NB4 (cell line): ENCODE measurements at regions not wholly inside any gene's neighbourhood (a gene's known extent, or its start where the extent isn't known, plus 50 kb on each side); places are given as distances from the start of the nearest gene placed in this dataset.

Source experiments
- DNase-seq: peaks from one replicate; pipeline ENCODE4 v3.0.0; 2010; ENCODE audit warnings: low read depth
- H3K4me3 ChIP-seq: one replicate; pipeline ENCODE4 v1.5.1; 2011; ENCODE audit warnings: mild to moderate bottlenecking, low read depth, low read length, moderate library complexity
- CTCF ChIP-seq: IDR thresholded peaks from one replicate; pipeline ENCODE4 v1.5.1; 2012; ENCODE audit warnings: low read depth, low read length
- MAX ChIP-seq: IDR thresholded peaks from 2 replicates; pipeline ENCODE4 v1.6.1; 2011; ENCODE audit warnings: low read depth, low read length
- MYC ChIP-seq: IDR thresholded peaks from 2 replicates; pipeline ENCODE4 v1.6.1; 2011; ENCODE audit warnings: low read depth, low read length
- POLR2A ChIP-seq: IDR thresholded peaks from 2 replicates; pipeline ENCODE4 v1.6.1; 2011; ENCODE audit warnings: mild to moderate bottlenecking; ENCODE audit not compliant: insufficient read length; ENCODE audit errors: extremely low read depth

- no peak overlapping the region for H3K4me3 ChIP-seq
- no peak for DNase-seq
- TF ChIP-seq POLR2A (no peak), CTCF (no peak)
Observed at GRCh38 chr4:89397441-89397840, 89.8 kb upstream of the GPRIN3 start.

- H3K4me3 ChIP-seq = no peak overlapping the region
- no peak for DNase-seq
- TF ChIP-seq POLR2A = no peak
- TF ChIP-seq MYC = no peak
Observed at GRCh38 chr4:89382439-89382838, 74.8 kb upstream of the GPRIN3 start.

- no peak for DNase-seq
- TF ChIP-seq CTCF = no peak
- TF ChIP-seq MAX = no peak
- no peak for TF ChIP-seq POLR2A
- TF ChIP-seq MYC = no peak
- H3K4me3 ChIP-seq = no peak overlapping the region
Observed at GRCh38 chr4:89380980-89381379, 73.4 kb upstream of the GPRIN3 start.

GRCh38 chr4:89379511-89380044 lies 72.0 kb upstream of the GPRIN3 start:
- no peak for DNase-seq
- TF ChIP-seq POLR2A (no peak), MAX (no peak), MYC (no peak), CTCF (no peak)
- no peak overlapping the region for H3K4me3 ChIP-seq

GRCh38 chr4:89373394-89373793 lies 65.8 kb upstream of the GPRIN3 start:
- no peak for DNase-seq
- no peak overlapping the region for H3K4me3 ChIP-seq
- TF ChIP-seq MAX (no peak), CTCF (no peak), POLR2A (no peak), MYC (no peak)

GRCh38 chr4:89371614-89372013 lies 64.0 kb upstream of the GPRIN3 start:
- H3K4me3 ChIP-seq = no peak overlapping the region
- TF ChIP-seq MYC (no peak), POLR2A (no peak), CTCF (no peak), MAX (no peak)
- DNase-seq = no peak
